DND-41 (cell line): ENCODE measurements at regions not wholly inside any gene's neighbourhood (a gene's known extent, or its start where the extent isn't known, plus 50 kb on each side); places are given as distances from the start of the nearest gene placed in this dataset.

Source experiments
- ATAC-seq: fragments of 200-7000 bp; cut with Tn5 transposase; 3 replicates; pipeline ENCODE4 v1.9.1; 2021; ENCODE audit warnings: low read depth; ENCODE audit not compliant: insufficient read depth
- DNase-seq: peaks from one replicate; pipeline ENCODE4 v3.0.0-alpha.2; 2020
- H2AFZ ChIP-seq: 2 replicates; pipeline ENCODE4 v1.6.0; 2012; ENCODE audit warnings: low read depth, low read length
- H3K27ac ChIP-seq: 2 replicates; pipeline ENCODE4 v1.5.1; 2012; ENCODE audit warnings: low read length, inconsistent platforms
- H3K27me3 ChIP-seq: fragments of 200-600 bp; sonication (generic); 2 replicates; pipeline ENCODE4 v1.6.0; 2012; ENCODE audit warnings: low read length, mild to moderate bottlenecking, inconsistent platforms; ENCODE audit not compliant: insufficient read depth, poor library complexity
- H3K36me3 ChIP-seq: 2 replicates; pipeline ENCODE4 v1.5.1; 2012; ENCODE audit warnings: low read length, inconsistent platforms; ENCODE audit not compliant: insufficient read depth
- H3K4me1 ChIP-seq: 2 replicates; pipeline ENCODE4 v1.5.1; 2012; ENCODE audit warnings: mild to moderate bottlenecking, low read length; ENCODE audit not compliant: insufficient read depth
- H3K4me2 ChIP-seq: 2 replicates; pipeline ENCODE4 v1.6.0; 2012; ENCODE audit warnings: mild to moderate bottlenecking, moderate library complexity, low read length, inconsistent platforms; ENCODE audit not compliant: insufficient read depth
- H3K4me3 ChIP-seq, 2 experiments: fragments of 200-600 bp in 1 of 2; shearing (Covaris generic) in 1 of 2; 2 replicates each; pipeline ENCODE4 v1.5.1; 2012 to 2016; ENCODE audit warnings: inconsistent platforms in 2 of 2, low read length in 2 of 2, mild to moderate bottlenecking in 2 of 2, low read depth in 1 of 2, moderate library complexity in 1 of 2
- H3K79me2 ChIP-seq: 2 replicates; pipeline ENCODE4 v1.6.0; 2012; ENCODE audit warnings: low read length, inconsistent platforms; ENCODE audit not compliant: insufficient read depth
- H3K9ac ChIP-seq: 2 replicates; pipeline ENCODE4 v1.6.0; 2012; ENCODE audit warnings: low read depth, mild to moderate bottlenecking, inconsistent platforms, low read length, moderate library complexity
- H3K9me3 ChIP-seq: 2 replicates; pipeline ENCODE4 v1.5.1; 2012; ENCODE audit warnings: low read length, moderate library complexity, mild to moderate bottlenecking, inconsistent platforms; ENCODE audit not compliant: insufficient read depth, severe bottlenecking
- H4K20me1 ChIP-seq: 2 replicates; pipeline ENCODE4 v1.6.0; 2012; ENCODE audit warnings: low read length; ENCODE audit not compliant: insufficient read depth
- EZH2 ChIP-seq: IDR thresholded peaks from 3 replicates; pipeline ENCODE4 v1.6.1; 2012; ENCODE audit warnings: borderline replicate concordance, low read depth, mild to moderate bottlenecking, moderate library complexity, low read length, inconsistent platforms; ENCODE audit not compliant: severe bottlenecking
- TF ChIP-seq, protein P1 (sequence below): IDR thresholded peaks from 2 replicates; pipeline ENCODE4 v1.5.1; 2012; ENCODE audit warnings: borderline replicate concordance, low read length, moderate library complexity, mild to moderate bottlenecking; ENCODE audit not compliant: poor library complexity, severe bottlenecking; ENCODE audit errors: extremely low read depth

DNA sequence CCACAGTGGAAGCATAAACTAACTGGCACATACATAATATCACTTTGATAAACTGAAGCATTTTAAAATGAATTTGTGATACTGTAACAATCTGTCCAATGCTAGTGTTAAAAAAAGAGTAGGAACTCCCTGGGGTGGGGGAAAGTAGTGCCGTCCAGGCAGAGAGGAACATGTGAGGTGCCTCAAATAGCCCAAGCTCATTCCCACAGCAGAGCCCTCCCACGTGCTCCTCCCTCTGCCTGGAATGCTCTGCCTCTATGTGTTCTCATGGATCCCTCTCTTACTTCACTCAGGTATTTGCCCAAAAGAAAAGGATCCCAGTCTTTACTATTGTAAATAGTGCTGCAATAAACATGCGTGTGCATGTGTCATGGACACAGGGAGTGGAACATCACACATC is 188.1 kb downstream of the NHLRC3 start:
- no peak overlapping the region for H3K4me2 ChIP-seq
- no peaks in the 10 kb centered on the region for H3K9me3 ChIP-seq
- H3K27me3 ChIP-seq: peaks cover 3% of the 10 kb centered on the region
- no peak overlapping the region for H2AFZ ChIP-seq
- TF ChIP-seq EZH2: no peak
- TF ChIP-seq, protein P1, sequence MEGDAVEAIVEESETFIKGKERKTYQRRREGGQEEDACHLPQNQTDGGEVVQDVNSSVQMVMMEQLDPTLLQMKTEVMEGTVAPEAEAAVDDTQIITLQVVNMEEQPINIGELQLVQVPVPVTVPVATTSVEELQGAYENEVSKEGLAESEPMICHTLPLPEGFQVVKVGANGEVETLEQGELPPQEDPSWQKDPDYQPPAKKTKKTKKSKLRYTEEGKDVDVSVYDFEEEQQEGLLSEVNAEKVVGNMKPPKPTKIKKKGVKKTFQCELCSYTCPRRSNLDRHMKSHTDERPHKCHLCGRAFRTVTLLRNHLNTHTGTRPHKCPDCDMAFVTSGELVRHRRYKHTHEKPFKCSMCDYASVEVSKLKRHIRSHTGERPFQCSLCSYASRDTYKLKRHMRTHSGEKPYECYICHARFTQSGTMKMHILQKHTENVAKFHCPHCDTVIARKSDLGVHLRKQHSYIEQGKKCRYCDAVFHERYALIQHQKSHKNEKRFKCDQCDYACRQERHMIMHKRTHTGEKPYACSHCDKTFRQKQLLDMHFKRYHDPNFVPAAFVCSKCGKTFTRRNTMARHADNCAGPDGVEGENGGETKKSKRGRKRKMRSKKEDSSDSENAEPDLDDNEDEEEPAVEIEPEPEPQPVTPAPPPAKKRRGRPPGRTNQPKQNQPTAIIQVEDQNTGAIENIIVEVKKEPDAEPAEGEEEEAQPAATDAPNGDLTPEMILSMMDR: no peak
- DNase-seq: no peak
- H3K27ac ChIP-seq: no peak overlapping the region
- H3K4me3 ChIP-seq: no peak overlapping the region
- no peaks in the 10 kb centered on the region for H4K20me1 ChIP-seq
- no peak for ATAC-seq
- H3K4me1 ChIP-seq: no peaks in the 10 kb centered on the region
- H3K79me2 ChIP-seq: no peaks in the 10 kb centered on the region
- H3K36me3 ChIP-seq: no peaks in the 10 kb centered on the region
- no peak overlapping the region for H3K9ac ChIP-seq

DNA sequence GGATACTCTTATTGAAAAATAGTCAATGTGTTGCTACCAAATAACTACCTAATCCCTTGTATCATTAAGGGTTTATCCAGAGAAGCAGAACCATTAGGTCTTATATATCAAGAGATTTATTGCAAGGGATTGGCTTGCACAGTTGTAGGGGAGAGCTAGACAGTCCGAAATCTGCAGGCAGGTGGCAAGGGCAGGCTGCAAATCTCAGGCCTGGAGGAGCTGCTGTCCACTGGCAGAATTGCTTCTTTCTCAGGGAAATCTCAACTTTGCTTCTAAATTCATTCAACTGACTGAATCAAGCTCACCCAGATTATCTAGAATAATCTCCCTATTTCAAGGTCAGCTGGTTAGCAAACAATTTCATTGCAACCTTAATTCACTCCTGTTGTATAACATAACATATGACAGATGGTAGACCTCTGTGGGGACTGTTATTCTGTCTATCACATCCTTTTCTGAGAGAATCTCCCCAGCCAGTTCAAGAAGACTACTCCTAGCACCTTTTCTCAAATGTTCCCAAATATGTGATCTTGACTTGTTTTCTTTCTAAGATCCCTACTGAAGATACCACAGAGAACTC is 194.2 kb downstream of the NHLRC3 start:
- TF ChIP-seq, protein P1: no peak
- no peak for TF ChIP-seq EZH2
- Histone ChIP-seq H3K4me3 (no peak overlapping the region), H3K27ac (no peak overlapping the region), H2AFZ (no peak overlapping the region), H3K79me2 (no peaks in the 10 kb centered on the region), H3K27me3 (peaks cover 3% of the 10 kb centered on the region), H4K20me1 (no peaks in the 10 kb centered on the region), H3K4me1 (no peaks in the 10 kb centered on the region), H3K9me3 (no peaks in the 10 kb centered on the region), H3K9ac (no peak overlapping the region), H3K36me3 (no peaks in the 10 kb centered on the region), H3K4me2 (no peak overlapping the region)
- DNase-seq: no peak
- ATAC-seq: no peak

DNA sequence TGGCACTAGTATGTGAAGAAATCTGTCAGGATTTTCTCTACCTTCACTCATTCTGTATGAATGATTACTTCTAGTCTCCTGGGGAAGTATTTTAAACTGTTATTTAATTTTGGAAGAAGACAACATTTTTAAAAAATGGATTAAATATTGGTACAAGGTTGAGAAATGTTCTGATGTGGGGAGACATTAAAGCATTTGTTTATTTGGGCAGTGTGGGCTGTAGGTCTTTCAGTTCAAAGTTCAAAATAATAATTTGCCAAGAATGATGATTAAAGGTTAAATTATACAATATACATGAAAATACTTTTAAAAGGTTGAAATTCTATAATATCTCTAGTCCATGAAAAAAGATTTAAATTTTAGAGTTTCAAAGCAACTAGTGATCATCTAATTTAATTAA is 194.7 kb downstream of the NHLRC3 start:
- ATAC-seq: no peak
- H3K9me3 ChIP-seq: no peaks in the 10 kb centered on the region
- no peaks in the 10 kb centered on the region for H4K20me1 ChIP-seq
- no peak overlapping the region for H2AFZ ChIP-seq
- no peaks in the 10 kb centered on the region for H3K4me1 ChIP-seq
- H3K4me3 ChIP-seq: no peak overlapping the region
- H3K4me2 ChIP-seq: no peak overlapping the region
- no peak for DNase-seq
- no peak overlapping the region for H3K27ac ChIP-seq
- H3K9ac ChIP-seq: no peak overlapping the region
- no peaks in the 10 kb centered on the region for H3K36me3 ChIP-seq
- TF ChIP-seq EZH2: no peak
- TF ChIP-seq, protein P1: no peak
- H3K79me2 ChIP-seq: no peaks in the 10 kb centered on the region
- H3K27me3 ChIP-seq: peaks cover 3% of the 10 kb centered on the region

DNA sequence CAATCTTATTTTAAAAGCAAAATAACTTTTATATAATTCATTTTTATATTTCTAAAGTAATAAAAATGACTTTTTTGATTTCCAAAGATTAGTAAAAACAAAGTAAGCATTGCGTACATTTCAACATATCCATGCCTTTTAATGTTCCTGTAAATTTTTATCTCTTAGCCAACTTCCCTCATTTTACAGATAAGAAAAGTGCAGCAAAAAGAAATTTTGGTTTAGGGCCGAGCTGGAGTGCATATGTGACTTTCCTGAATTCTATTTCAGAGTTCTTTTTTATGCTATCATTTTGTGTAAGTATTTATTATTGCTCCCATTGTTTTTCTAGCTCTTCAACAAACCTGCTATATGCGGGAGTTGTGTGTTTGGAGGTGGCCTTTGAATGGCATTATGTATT is 195.3 kb downstream of the NHLRC3 start:
- Histone ChIP-seq H3K36me3 (no peaks in the 10 kb centered on the region), H3K4me3 (no peak overlapping the region), H3K27me3 (peaks cover 3% of the 10 kb centered on the region), H3K9ac (no peak overlapping the region), H4K20me1 (no peaks in the 10 kb centered on the region), H3K79me2 (no peaks in the 10 kb centered on the region), H3K27ac (no peak overlapping the region), H3K9me3 (no peaks in the 10 kb centered on the region), H3K4me2 (no peak overlapping the region), H3K4me1 (no peaks in the 10 kb centered on the region), H2AFZ (no peak overlapping the region)
- DNase-seq (no peak), ATAC-seq (no peak)
- TF ChIP-seq EZH2: no peak
- TF ChIP-seq, protein P1: no peak
